Brain microvascular endothelial cell (primary cell): ENCODE measurements at regions not wholly inside any gene's neighbourhood (a gene's known extent, or its start where the extent isn't known, plus 50 kb on each side); places are given as distances from the start of the nearest gene placed in this dataset.
A peak's percentile ranks its signal among the peaks of the same experiment; 100 is the strongest.
"Not testable (repeated sequence)": the region's sequence is repeated elsewhere in the genome, so short reads cannot be mapped to it uniquely, and the experiment has no call there.

Experiments
- DNase-seq: peaks from one replicate; pipeline ENCODE4 v3.0.0-alpha.2; 2020
- H3K27ac ChIP-seq: fragments of 250-450 bp; sonication (Bioruptor Pico); 2 replicates; pipeline ENCODE4 v1.5.1; 2020; ENCODE audit warnings: mild to moderate bottlenecking, moderate library complexity
- H3K27me3 ChIP-seq: fragments of 250-450 bp; sonication (Bioruptor Pico); replicated peaks from 2 replicates; pipeline ENCODE4 v1.5.1; 2020; ENCODE audit warnings: mild to moderate bottlenecking
- H3K36me3 ChIP-seq: fragments of 250-450 bp; sonication (Bioruptor Pico); replicated peaks from 2 replicates; pipeline ENCODE4 v1.5.1; 2020; ENCODE audit warnings: mild to moderate bottlenecking
- H3K4me3 ChIP-seq: 2 replicates; pipeline ENCODE4 v1.5.1; 2011; ENCODE audit warnings: low read depth, mild to moderate bottlenecking, control low read depth, low read length, moderate library complexity
- CTCF ChIP-seq: IDR thresholded peaks from 2 replicates; pipeline ENCODE4 v1.5.1; 2011; ENCODE audit warnings: low read depth, mild to moderate bottlenecking, moderate library complexity, low read length, control low read depth, inconsistent platforms; ENCODE audit errors: missing control alignments
- in situ Hi-C: cut with HindIII; loops from 2 replicates; pipeline ENCODE4 v1.10.0; 2017; ENCODE audit warnings: low sequenced_read_pairs, low pct_ligation_motif_present

DNA sequence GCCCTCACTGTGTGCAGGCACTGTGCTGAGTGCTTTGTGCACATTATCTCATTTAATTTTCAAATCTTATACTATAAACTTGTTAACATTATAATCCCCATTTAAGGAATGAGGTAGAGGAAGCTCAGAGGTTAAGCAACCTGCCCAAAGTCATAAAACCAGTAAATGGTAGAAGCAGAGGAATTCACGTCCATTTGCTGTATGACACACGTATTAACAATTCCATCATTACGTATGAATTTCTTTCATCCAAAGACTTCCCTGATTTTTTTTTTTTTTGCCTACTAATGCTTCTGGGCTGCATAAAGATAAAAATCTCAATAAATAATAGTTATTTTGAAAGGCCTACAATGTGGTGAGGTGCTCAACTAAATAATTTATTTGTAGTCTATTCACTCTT, 64.5 kb upstream of the H2AZ1 start:
- no peaks in the 10 kb centered on the region for H3K36me3 ChIP-seq

DNA sequence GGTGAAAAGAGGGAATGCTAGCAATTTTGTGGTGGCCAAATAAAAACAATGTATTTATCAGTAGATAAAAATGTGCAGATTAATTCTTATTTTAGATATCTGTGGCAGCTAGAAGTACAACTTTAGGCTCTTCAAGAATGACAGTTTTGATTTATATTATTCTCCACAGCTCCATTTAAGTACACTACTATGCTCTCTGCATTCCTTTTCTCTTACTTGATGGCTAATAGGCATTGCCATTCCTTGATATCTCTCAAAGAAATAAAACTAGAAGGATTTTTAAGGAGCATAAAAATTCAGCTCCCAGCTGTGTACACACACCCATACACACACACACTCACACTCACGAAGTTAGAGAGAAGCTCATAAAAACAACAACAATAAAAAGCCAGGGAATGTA, 59.4 kb upstream of the H2AZ1 start:
- no peak overlapping the region for H3K4me3 ChIP-seq
- no peak for TF ChIP-seq CTCF
- DNase-seq = no peak
- in situ Hi-C loops = no loop called here
- no peaks in the 10 kb centered on the region for H3K27me3 ChIP-seq
- H3K36me3 ChIP-seq = no peaks in the 10 kb centered on the region
- no peak overlapping the region for H3K27ac ChIP-seq

More for the DNA sequence above, 64.5 kb upstream of the H2AZ1 start:
- Histone ChIP-seq H3K27me3 (no peaks in the 10 kb centered on the region), H3K4me3 (no peak overlapping the region), H3K27ac (no peak overlapping the region)
- TF ChIP-seq CTCF = no peak
- in situ Hi-C loops = no loop called here
- no peak for DNase-seq

DNA sequence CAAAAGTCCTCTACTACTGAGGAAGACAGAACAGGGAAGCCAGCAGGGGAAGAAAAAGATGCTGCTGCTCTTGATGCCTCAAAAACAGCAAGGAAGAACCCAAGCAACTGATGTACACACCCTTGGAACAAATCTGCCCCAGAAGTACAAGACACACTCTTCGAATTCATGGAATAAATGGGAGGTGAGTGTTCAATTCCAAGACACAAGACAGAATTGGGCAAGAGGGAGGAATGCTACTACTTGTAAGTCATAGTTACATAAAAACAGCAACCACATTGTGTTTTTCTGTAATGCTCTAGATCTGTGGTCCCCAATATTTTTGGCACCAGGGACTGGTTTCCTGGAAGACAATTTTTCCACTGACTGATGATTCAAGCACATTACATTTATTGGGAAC, 58.0 kb upstream of the H2AZ1 start:
- peak; percentile 14 for DNase-seq
- Histone ChIP-seq H3K4me3 (no peak overlapping the region), H3K36me3 (no peaks in the 10 kb centered on the region), H3K27me3 (no peaks in the 10 kb centered on the region), H3K27ac (no peak overlapping the region)
- TF ChIP-seq CTCF = no peak
- in situ Hi-C loops = no loop called here

- H3K36me3 ChIP-seq, in situ Hi-C loops, DNase-seq, H3K27me3 ChIP-seq, H3K4me3 ChIP-seq, H3K27ac ChIP-seq: not testable (repeated sequence)
These were observed 56.1 kb upstream of the H2AZ1 start for GRCh38 chr4:100006161-100006560.
